ENCODE measurements at regions not wholly inside any gene's neighbourhood (a gene's known extent, or its start where the extent isn't known, plus 50 kb on each side); places are given as distances from the start of the nearest gene placed in this dataset.

- no peak for DNase-seq
Observed at GRCh38 chr13:57224414-57224813, 57.4 kb downstream of the PRR20E start.

GRCh38 chr13:57250472-57250871 lies 83.5 kb downstream of the PRR20E start:
- DNase-seq: no peak

- no peak for DNase-seq
Observed at GRCh38 chr13:57253551-57253950, 86.6 kb downstream of the PRR20E start.

GRCh38 chr13:57264965-57265364 lies 98.0 kb downstream of the PRR20E start:
- DNase-seq: no peak

GRCh38 chr13:57270493-57270892 lies 103.5 kb downstream of the PRR20E start:
- DNase-seq: no peak

- DNase-seq: no peak
Observed at GRCh38 chr13:57286511-57287098, 119.6 kb downstream of the PRR20E start.

GRCh38 chr13:57302604-57303003 lies 135.6 kb downstream of the PRR20E start:
- DNase-seq: no peak

- DNase-seq: no peak
Observed at GRCh38 chr13:57311009-57311586, 144.1 kb downstream of the PRR20E start.

- DNase-seq: no peak
Observed at GRCh38 chr13:57314897-57315520, 148.0 kb downstream of the PRR20E start.

GRCh38 chr13:57326532-57326931 lies 159.5 kb downstream of the PRR20E start:
- DNase-seq: no peak

GRCh38 chr13:57340878-57341277 lies 173.9 kb downstream of the PRR20E start:
- no peak for DNase-seq

GRCh38 chr13:57345526-57345925 lies 178.5 kb downstream of the PRR20E start:
- DNase-seq: no peak

GRCh38 chr13:57346786-57347185 lies 179.8 kb downstream of the PRR20E start:
- no peak for DNase-seq

GRCh38 chr13:57352114-57352513 lies 185.1 kb downstream of the PRR20E start:
- DNase-seq: no peak

GRCh38 chr13:57353831-57354230 lies 186.8 kb downstream of the PRR20E start:
- DNase-seq: no peak

- no peak for DNase-seq
Observed at GRCh38 chr13:57375876-57376275, 208.9 kb downstream of the PRR20E start.

GRCh38 chr13:57408312-57408711 lies 223.2 kb upstream of the PCDH17 start:
- no peak for DNase-seq

GRCh38 chr13:57409121-57409520 lies 222.4 kb upstream of the PCDH17 start:
- no peak for DNase-seq

- no peak for DNase-seq
Observed at GRCh38 chr13:57409656-57410055, 221.9 kb upstream of the PCDH17 start.

GRCh38 chr13:57418067-57418677 lies 213.4 kb upstream of the PCDH17 start:
- DNase-seq: no peak

GRCh38 chr13:57424379-57424778 lies 207.2 kb upstream of the PCDH17 start:
- no peak for DNase-seq

GRCh38 chr13:57425531-57425930 lies 206.0 kb upstream of the PCDH17 start:
- DNase-seq: no peak

- DNase-seq: no peak
Observed at GRCh38 chr13:57437587-57437986, 194.0 kb upstream of the PCDH17 start.

GRCh38 chr13:57438072-57438471 lies 193.5 kb upstream of the PCDH17 start:
- DNase-seq: no peak

All from hematopoietic multipotent progenitor cell treated with erythropoietin and hydrocortisone succinate and interleukin-3 and kit ligand, for 6 days (in vitro differentiated cells).